ENCODE measurements at regions not wholly inside any gene's neighbourhood (a gene's known extent, or its start where the extent isn't known, plus 50 kb on each side); places are given as distances from the start of the nearest gene placed in this dataset.

GRCh38 chr9:118316831-118317343 lies 612.7 kb downstream of the TLR4 start (continued):
- no peak for TF ChIP-seq TEAD4 (CRISPR knock-in tag; IDR thresholded peaks at IDR 0.05)
- TF ChIP-seq JAZF1 (CRISPR knock-in tag; IDR thresholded peaks at IDR 0.05): no peak
- no peak for TF ChIP-seq EMX1 (CRISPR knock-in tag; IDR thresholded peaks at IDR 0.05)
- TF ChIP-seq SMAD4 (CRISPR knock-in tag; IDR thresholded peaks at IDR 0.05): no peak
- no peak for TF ChIP-seq NFE2L1 (CRISPR knock-in tag; IDR thresholded peaks at IDR 0.05)
- no peak for TF ChIP-seq MXD4 (CRISPR knock-in tag; IDR thresholded peaks at IDR 0.05; ENCODE audit: borderline replicate concordance)
- no peak for TF ChIP-seq OVOL2 (CRISPR knock-in tag; IDR thresholded peaks at IDR 0.05; ENCODE audit: borderline replicate concordance)

GRCh38 chr9:118318770-118319431 lies 614.7 kb downstream of the TLR4 start:
- CTCF ChIA-PET: no interaction called here

More at GRCh38 chr9:118318770-118319431, 614.7 kb downstream of the TLR4 start:
- ATAC-seq: no peak
- Mint-ChIP-seq H3K27me3 (ENCODE audit: low read depth) (no peaks in the 10 kb centered on the region), H3K4me3 (no peak overlapping the region), H3K9me3 (no peaks in the 10 kb centered on the region), H3K27ac (no peak overlapping the region), H3K36me3 (no peaks in the 10 kb centered on the region), H3K4me1 (peaks cover 6% of the 10 kb centered on the region)
- POLR2A ChIA-PET: no interaction called here
- TF ChIP-seq ZMAT4 (CRISPR knock-in tag; IDR thresholded peaks at IDR 0.05): no peak
- no peak for TF ChIP-seq GTF2I (CRISPR knock-in tag; conservative IDR thresholded peaks at IDR 0.05)
- TF ChIP-seq FOXP1 (CRISPR knock-in tag; IDR thresholded peaks at IDR 0.05; ENCODE audit: borderline replicate concordance): no peak
- TF ChIP-seq AFF4 (CRISPR knock-in tag; IDR thresholded peaks at IDR 0.05; ENCODE audit: borderline replicate concordance): no peak
- TF ChIP-seq SMAD4 (CRISPR knock-in tag; IDR thresholded peaks at IDR 0.05): no peak
- TF ChIP-seq RORB (CRISPR knock-in tag; IDR thresholded peaks at IDR 0.05): no peak
- no peak for TF ChIP-seq ZNF671 (CRISPR knock-in tag; IDR thresholded peaks at IDR 0.05)
- TF ChIP-seq SP1 (CRISPR knock-in tag; conservative IDR thresholded peaks at IDR 0.05): no peak
- no peak for TF ChIP-seq ZNF423 (CRISPR knock-in tag; IDR thresholded peaks at IDR 0.05)
- no peak for TF ChIP-seq MAX (CRISPR knock-in tag; IDR thresholded peaks at IDR 0.05)
- TF ChIP-seq, protein P1, sequence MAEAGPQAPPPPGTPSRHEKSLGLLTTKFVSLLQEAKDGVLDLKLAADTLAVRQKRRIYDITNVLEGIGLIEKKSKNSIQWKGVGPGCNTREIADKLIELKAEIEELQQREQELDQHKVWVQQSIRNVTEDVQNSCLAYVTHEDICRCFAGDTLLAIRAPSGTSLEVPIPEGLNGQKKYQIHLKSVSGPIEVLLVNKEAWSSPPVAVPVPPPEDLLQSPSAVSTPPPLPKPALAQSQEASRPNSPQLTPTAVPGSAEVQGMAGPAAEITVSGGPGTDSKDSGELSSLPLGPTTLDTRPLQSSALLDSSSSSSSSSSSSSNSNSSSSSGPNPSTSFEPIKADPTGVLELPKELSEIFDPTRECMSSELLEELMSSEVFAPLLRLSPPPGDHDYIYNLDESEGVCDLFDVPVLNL (CRISPR knock-in tag; IDR thresholded peaks at IDR 0.05; ENCODE audit: borderline replicate concordance, low read depth): no peak
- TF ChIP-seq JAZF1 (CRISPR knock-in tag; IDR thresholded peaks at IDR 0.05): no peak
- TF ChIP-seq ATF1 (CRISPR knock-in tag; IDR thresholded peaks at IDR 0.05): no peak
- no peak for TF ChIP-seq ZNF263 (CRISPR knock-in tag; IDR thresholded peaks at IDR 0.05; ENCODE audit: low read depth)
- no peak for TF ChIP-seq ZNF232 (CRISPR knock-in tag; IDR thresholded peaks at IDR 0.05)
- TF ChIP-seq, protein P2, sequence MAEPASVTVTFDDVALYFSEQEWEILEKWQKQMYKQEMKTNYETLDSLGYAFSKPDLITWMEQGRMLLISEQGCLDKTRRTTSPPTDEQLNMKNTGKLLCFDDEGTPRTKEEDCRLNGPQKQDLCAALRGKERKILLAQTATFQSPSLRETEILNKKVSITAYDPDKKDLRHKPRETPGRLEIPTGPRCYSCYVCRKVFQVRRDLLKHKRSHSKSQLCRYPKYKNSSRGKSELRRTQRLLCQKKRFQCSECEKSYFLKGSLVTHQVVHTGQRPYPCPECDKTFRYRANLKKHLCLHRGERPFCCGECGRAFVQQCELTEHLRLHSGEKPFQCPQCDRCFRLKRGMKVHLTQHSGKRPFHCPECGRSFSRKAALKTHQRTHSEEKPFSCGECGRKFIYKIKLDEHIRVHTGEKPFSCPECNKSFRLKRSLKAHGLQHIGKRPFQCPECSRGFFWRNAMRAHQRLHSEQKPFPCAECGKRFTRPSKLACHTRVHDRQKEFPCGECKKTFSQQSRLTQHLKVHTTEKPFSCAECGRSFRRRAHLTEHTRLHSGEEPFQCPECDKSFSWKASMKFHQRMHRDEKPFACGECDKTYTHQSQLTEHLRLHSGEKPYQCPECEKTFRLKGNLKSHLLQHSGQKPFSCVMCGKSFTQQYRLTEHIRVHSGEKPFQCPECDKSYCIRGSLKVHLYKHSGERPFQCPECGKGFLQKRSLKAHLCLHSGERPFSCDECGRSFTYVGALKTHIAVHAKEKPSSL (CRISPR knock-in tag; conservative IDR thresholded peaks at IDR 0.05): no peak
- TF ChIP-seq EMX1 (CRISPR knock-in tag; IDR thresholded peaks at IDR 0.05): no peak
- no peak for TF ChIP-seq CBFB (CRISPR knock-in tag; IDR thresholded peaks at IDR 0.05; ENCODE audit: low read depth)
- TF ChIP-seq FOXK1 (CRISPR knock-in tag; IDR thresholded peaks at IDR 0.05): no peak
- no peak for DNase-seq (ENCODE audit: low spot score)

Measured in WTC11 (cell line).